Karpas-422 (cell line): ENCODE measurements at regions not wholly inside any gene's neighbourhood (a gene's known extent, or its start where the extent isn't known, plus 50 kb on each side); places are given as distances from the start of the nearest gene placed in this dataset.

Source experiments
- DNase-seq: peaks from one replicate; pipeline ENCODE4 v3.0.0-alpha.2; 2015
- H2AFZ ChIP-seq: fragments of 200-600 bp; sonication (generic); 2 replicates; pipeline ENCODE4 v1.6.1; 2014; ENCODE audit warnings: antibody characterized with exemption, low read length, mixed read lengths
- H3K27ac ChIP-seq: fragments of 200-600 bp; sonication (generic); 2 replicates; pipeline ENCODE4 v1.5.1; 2014; ENCODE audit warnings: mild to moderate bottlenecking, low read length, moderate library complexity
- H3K27me3 ChIP-seq: fragments of 200-600 bp; sonication (generic); 2 replicates; pipeline ENCODE4 v1.6.1; 2014; ENCODE audit warnings: low read length, mixed read lengths
- H3K36me3 ChIP-seq: fragments of 200-600 bp; sonication (generic); 2 replicates; pipeline ENCODE4 v1.6.1; 2014; ENCODE audit warnings: low read length, mixed read lengths; ENCODE audit not compliant: insufficient read depth
- H3K4me1 ChIP-seq: fragments of 200-600 bp; sonication (generic); 2 replicates; pipeline ENCODE4 v1.6.1; 2014; ENCODE audit warnings: mild to moderate bottlenecking, low read length, mixed read lengths
- H3K4me2 ChIP-seq: fragments of 200-600 bp; sonication (generic); 2 replicates; pipeline ENCODE4 v1.6.1; 2014; ENCODE audit warnings: low read length, low read depth, mild to moderate bottlenecking; ENCODE audit not compliant: poor library complexity, severe bottlenecking
- H3K4me3 ChIP-seq: fragments of 200-600 bp; sonication (generic); 2 replicates; pipeline ENCODE4 v1.5.1; 2014; ENCODE audit warnings: mild to moderate bottlenecking, antibody characterized with exemption, low read length, mixed read lengths
- H3K79me2 ChIP-seq: fragments of 200-600 bp; sonication (generic); 2 replicates; pipeline ENCODE4 v1.6.1; 2014; ENCODE audit warnings: mild to moderate bottlenecking, low read length, mixed read lengths
- H3K9ac ChIP-seq: fragments of 200-600 bp; sonication (generic); 2 replicates; pipeline ENCODE4 v1.6.0; 2014; ENCODE audit warnings: low read length
- H3K9me2 ChIP-seq: fragments of 200-600 bp; sonication (generic), shearing (Covaris generic); replicated peaks from 2 replicates; pipeline ENCODE4 v1.6.0; 2014; ENCODE audit warnings: mild to moderate bottlenecking, low read length, moderate library complexity; ENCODE audit not compliant: insufficient read depth
- H3K9me3 ChIP-seq: fragments of 300-700, 200-600 bp; sonication (generic); 2 replicates; pipeline ENCODE4 v1.6.1; 2014; ENCODE audit warnings: low read length, mixed read lengths
- H4K20me1 ChIP-seq: fragments of 200-600 bp; sonication (generic); 2 replicates; pipeline ENCODE4 v1.6.1; 2014; ENCODE audit warnings: mild to moderate bottlenecking, antibody characterized with exemption, low read length, low read depth; ENCODE audit not compliant: insufficient read depth

DNA sequence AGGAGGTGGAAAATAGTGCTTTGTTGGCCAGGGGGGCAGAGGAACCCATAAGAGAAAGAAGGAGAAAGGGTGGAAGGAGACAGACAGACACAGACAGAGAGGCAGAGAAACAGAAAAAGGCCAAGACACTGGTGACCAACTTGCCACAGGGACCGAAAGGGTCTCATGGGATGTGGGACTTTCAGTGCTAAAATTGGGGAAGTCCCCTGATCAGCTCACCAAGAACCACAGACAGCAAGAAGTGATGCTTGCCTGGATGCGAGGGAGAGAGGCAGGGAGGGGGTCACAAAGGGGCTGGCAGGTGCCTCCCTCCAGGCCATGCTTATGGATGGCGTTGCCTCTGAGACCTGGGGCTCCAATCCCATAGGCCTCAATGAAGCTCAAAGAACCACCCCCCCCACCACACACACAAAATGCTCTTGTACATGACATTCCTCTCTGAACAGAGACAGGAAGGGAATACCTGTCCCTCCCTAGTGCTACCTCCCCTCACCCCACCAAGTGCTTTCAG lies 413.4 kb downstream of the MN1 start:
- peaks cover 4% of the 10 kb centered on the region; the same call in 1 of the 2 replicates for H3K27me3 ChIP-seq
- H3K9me3 ChIP-seq: no peaks in the 10 kb centered on the region
- H3K79me2 ChIP-seq: no peaks in the 10 kb centered on the region
- peak overlapping the region; percentile 35 for H3K4me2 ChIP-seq
- H3K4me1 ChIP-seq: peaks cover 26% of the 10 kb centered on the region
- H3K4me3 ChIP-seq: no peak overlapping the region
- H3K9me2 ChIP-seq: no peaks in the 10 kb centered on the region
- no peak for DNase-seq
- H3K36me3 ChIP-seq: no peaks in the 10 kb centered on the region
- no peaks in the 10 kb centered on the region for H4K20me1 ChIP-seq
- H3K9ac ChIP-seq: no peak overlapping the region
- H2AFZ ChIP-seq: peak overlapping the region; percentile 41; the same call in 1 of the 2 replicates
- H3K27ac ChIP-seq: no peak overlapping the region

DNA sequence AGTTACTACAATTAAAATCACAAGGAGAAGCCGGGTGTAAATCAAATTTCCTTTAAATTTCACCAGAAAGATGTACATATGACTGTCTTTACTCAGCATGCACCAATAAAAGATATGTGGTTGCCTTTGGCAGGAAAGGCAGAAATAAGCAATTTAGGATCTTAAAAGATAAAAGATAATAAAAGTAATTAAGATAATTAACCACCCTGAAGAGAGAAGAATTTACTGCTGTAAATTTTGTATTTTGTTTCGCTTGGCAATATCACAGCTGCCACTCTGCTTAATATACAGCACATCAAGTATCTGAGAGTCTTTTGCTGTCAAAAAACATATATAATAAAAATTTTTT lies 411.9 kb downstream of the MN1 start:
- Histone ChIP-seq H3K9me2 (no peaks in the 10 kb centered on the region), H3K79me2 (no peaks in the 10 kb centered on the region), H3K4me3 (no peak overlapping the region), H3K9me3 (no peaks in the 10 kb centered on the region), H2AFZ (no peak overlapping the region), H3K27me3 (peaks cover 4% of the 10 kb centered on the region; the same call in 1 of the 2 replicates), H3K4me1 (peaks cover 26% of the 10 kb centered on the region), H3K4me2 (no peak overlapping the region), H4K20me1 (no peaks in the 10 kb centered on the region), H3K36me3 (no peaks in the 10 kb centered on the region), H3K27ac (no peak overlapping the region), H3K9ac (no peak overlapping the region)
- no peak for DNase-seq

DNA sequence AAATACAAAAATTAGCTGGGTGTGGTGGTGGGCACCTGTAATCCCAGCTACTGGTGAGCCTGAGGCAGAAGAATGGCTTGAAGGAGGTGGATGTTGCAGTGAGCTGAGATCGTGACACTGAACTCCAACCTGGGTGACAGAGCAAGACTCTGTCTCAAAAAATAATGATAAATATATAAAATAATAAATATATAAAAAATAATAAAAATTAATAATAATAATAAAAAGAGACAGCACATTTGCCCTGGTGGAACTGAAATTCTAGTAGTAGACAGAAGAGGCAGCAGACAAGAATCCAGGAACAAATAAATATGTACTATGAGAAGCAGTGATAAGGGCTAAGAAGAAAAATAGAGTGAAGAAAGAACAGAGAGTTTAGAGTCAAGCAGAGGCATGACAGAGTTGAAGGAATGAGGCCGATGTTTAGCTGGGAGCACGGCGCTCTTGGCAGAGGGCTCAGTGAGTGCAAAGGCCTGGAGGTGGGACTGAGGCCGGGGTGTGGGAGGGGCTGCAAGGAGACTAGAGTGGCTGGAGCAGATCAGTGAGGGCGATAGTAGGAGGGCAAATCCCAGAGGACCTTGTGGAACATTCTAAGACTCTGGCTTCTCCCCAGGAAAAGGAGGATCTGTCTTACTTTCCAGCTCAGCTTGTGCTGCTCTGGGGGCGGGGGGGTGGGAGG lies 410.3 kb downstream of the MN1 start:
- Histone ChIP-seq H3K27ac (no peak overlapping the region), H3K9me2 (no peaks in the 10 kb centered on the region), H3K4me3 (no peak overlapping the region), H3K9me3 (no peaks in the 10 kb centered on the region), H3K36me3 (no peaks in the 10 kb centered on the region), H3K79me2 (no peaks in the 10 kb centered on the region), H3K4me1 (peaks cover 21% of the 10 kb centered on the region), H4K20me1 (no peaks in the 10 kb centered on the region), H2AFZ (no peak overlapping the region), H3K27me3 (peaks cover 4% of the 10 kb centered on the region; the same call in 1 of the 2 replicates), H3K4me2 (no peak overlapping the region), H3K9ac (no peak overlapping the region)
- no peak for DNase-seq

DNA sequence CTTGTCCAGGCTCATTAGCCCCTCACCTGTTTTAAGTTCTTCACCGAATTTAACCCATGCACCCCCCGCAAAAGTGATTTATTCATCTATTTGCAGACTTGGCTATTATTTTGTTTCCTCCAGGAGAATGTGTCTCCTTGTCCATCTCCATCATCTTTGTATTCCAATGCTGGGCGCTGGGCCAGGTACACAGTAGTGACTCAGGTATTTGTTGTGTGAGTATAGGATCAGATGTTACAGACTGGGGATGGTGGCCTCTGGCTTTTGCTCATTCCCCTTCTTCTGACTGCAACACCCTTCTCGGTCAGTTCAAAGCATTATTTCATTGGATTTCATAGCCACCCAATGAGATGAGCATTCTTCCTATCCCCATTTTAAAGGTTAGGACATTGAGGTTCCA lies 408.2 kb downstream of the MN1 start:
- Histone ChIP-seq H3K4me1 (peaks cover 4% of the 10 kb centered on the region), H3K9me3 (no peaks in the 10 kb centered on the region), H3K36me3 (no peaks in the 10 kb centered on the region), H3K79me2 (no peaks in the 10 kb centered on the region), H3K4me2 (no peak overlapping the region), H3K9me2 (no peaks in the 10 kb centered on the region), H3K9ac (no peak overlapping the region), H3K27ac (no peak overlapping the region), H3K27me3 (peaks cover under 1% of the 10 kb centered on the region; the same call in 1 of the 2 replicates), H2AFZ (no peak overlapping the region), H3K4me3 (no peak overlapping the region), H4K20me1 (no peaks in the 10 kb centered on the region)
- no peak for DNase-seq

DNA sequence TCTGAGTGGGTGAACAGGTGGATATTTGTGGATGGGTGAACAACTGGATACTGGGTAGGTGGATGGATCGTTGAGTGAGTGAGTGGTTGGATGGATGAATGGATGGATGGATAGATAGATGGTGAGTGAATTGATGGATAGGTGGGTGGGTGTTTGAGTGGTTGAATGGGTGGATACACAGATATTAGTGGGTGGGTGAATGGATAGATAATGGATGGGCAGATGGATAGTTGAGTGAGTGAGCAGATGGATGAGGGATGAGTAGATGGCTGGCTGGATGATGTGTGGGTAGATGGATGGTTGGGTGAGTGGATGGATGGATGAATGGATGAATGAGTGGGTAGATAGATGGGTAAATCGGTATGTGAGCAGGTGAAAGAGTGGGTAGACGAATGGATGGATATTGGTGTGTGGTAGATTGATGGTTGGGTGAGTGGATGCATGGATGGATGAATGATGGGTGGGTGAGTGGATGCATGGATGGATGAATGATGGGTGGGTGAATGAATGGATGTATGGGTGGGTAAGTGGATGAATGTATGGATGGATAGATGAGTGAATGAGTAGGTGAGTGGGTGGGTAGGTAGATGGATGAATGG lies 406.7 kb downstream of the MN1 start:
- H2AFZ ChIP-seq: no peak overlapping the region
- H3K4me3 ChIP-seq: no peak overlapping the region
- H3K4me1 ChIP-seq: peaks cover 3% of the 10 kb centered on the region; the same call in 1 of the 2 replicates
- no peak overlapping the region for H3K4me2 ChIP-seq
- no peaks in the 10 kb centered on the region for H3K9me3 ChIP-seq
- no peak overlapping the region for H3K27ac ChIP-seq
- H3K79me2 ChIP-seq: no peaks in the 10 kb centered on the region
- no peaks in the 10 kb centered on the region for H3K36me3 ChIP-seq
- H3K27me3 ChIP-seq: no peaks in the 10 kb centered on the region
- no peaks in the 10 kb centered on the region for H4K20me1 ChIP-seq
- H3K9me2 ChIP-seq: no peaks in the 10 kb centered on the region
- DNase-seq: no peak
- no peak overlapping the region for H3K9ac ChIP-seq

DNA sequence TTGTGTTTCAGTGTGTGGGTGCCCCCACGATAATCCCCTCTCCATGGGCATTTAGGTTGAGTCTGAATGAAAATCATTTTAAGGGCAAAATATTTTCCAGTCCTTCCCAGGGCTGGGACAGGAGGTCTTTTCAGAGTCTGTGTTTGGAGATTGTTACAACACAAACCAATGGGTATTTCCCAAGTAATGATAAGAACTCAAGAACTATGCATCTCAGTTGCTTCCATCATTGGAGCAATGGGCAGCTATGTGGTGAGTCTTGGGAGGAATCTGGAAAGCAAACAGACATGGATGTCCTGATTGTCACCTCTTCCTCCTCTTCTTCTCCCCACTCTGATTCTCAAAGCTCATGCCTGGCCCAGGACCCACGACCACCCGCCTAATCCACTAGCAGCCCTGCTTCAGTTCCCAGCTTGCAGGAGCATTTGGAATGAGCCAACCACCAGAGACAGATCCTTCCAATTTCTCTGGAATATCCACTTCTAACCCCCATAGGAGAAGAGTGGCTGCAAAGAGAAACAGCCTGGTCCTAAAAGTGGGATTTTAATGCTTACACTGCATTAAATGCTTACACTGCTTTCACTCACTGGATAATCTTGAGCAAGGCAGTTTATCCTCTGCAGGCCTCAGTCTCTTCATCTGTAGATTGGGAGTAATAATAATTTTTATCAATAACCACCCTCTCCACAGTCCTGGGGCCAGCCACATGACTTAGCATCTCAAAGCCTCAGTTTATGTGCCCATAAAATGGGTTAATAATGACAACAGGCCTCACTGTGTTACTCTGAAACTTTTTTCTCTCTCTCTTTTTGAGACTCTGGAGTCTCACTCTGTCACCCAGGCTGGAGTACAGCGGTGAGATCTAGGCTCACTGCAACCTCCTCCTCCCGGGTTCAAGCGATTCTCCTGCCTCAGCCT lies 404.3 kb downstream of the MN1 start:
- no peak for DNase-seq
- Histone ChIP-seq H3K4me2 (no peak overlapping the region), H3K27me3 (no peaks in the 10 kb centered on the region), H3K9me2 (no peaks in the 10 kb centered on the region), H3K36me3 (no peaks in the 10 kb centered on the region), H3K9me3 (no peaks in the 10 kb centered on the region), H4K20me1 (no peaks in the 10 kb centered on the region), H3K27ac (no peak overlapping the region), H3K79me2 (no peaks in the 10 kb centered on the region), H3K4me3 (no peak overlapping the region), H2AFZ (no peak overlapping the region), H3K9ac (no peak overlapping the region), H3K4me1 (peaks cover 3% of the 10 kb centered on the region; the same call in 1 of the 2 replicates)

DNA sequence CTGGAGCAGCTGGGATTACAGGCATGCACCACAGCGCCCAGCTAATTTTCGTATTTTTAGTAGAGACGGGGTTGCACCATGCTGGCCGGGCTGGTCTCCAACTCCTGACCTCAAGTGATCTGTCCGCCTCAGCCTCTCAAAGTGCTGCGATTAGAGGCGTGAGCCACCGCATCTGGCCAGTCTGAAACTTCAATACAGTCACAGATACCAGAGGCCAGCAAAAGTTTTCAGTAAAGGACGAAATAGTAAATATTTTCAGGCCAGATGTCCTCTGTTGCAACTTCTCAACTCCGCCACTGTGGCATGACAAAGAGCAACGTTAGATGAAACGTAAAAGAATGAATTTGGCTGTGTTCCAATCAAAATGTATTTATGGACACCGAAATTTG lies 403.6 kb downstream of the MN1 start:
- Histone ChIP-seq H3K36me3 (no peaks in the 10 kb centered on the region), H3K4me1 (peaks cover 3% of the 10 kb centered on the region; the same call in 1 of the 2 replicates), H3K27me3 (no peaks in the 10 kb centered on the region), H4K20me1 (no peaks in the 10 kb centered on the region), H2AFZ (no peak overlapping the region), H3K27ac (no peak overlapping the region), H3K4me2 (no peak overlapping the region), H3K9me2 (no peaks in the 10 kb centered on the region), H3K9ac (no peak overlapping the region), H3K4me3 (no peak overlapping the region), H3K9me3 (no peaks in the 10 kb centered on the region), H3K79me2 (no peaks in the 10 kb centered on the region)
- DNase-seq: no peak

DNA sequence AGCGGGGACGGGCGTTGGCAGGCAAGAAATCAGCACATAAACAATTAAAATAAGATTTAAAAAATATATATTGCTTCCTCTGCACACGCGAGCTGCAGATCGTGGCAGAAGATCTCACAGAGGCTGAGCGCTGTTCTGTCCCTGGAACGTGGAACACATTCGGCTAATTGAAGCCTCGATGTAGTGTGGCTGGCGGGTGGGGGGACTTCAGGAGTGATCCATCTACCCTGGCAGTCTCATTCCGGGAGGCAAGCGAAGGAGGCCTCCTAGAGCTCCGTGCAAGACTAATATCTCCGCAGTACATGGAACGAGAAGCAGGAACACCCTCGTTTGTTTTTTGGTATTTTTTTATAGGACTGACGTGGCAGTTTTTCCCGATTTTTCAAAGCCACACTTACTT lies 402.4 kb downstream of the MN1 start:
- Histone ChIP-seq H3K9me2 (no peaks in the 10 kb centered on the region), H3K9ac (no peak overlapping the region), H3K4me2 (no peak overlapping the region), H3K79me2 (no peaks in the 10 kb centered on the region), H2AFZ (no peak overlapping the region), H3K9me3 (no peaks in the 10 kb centered on the region), H3K4me3 (no peak overlapping the region), H3K27me3 (no peaks in the 10 kb centered on the region), H3K4me1 (peaks cover 3% of the 10 kb centered on the region; the same call in 1 of the 2 replicates), H3K27ac (no peak overlapping the region), H4K20me1 (no peaks in the 10 kb centered on the region), H3K36me3 (no peaks in the 10 kb centered on the region)
- DNase-seq: no peak
